ENCODE measurements at regions not wholly inside any gene's neighbourhood (a gene's known extent, or its start where the extent isn't known, plus 50 kb on each side); places are given as distances from the start of the nearest gene placed in this dataset.

DNA sequence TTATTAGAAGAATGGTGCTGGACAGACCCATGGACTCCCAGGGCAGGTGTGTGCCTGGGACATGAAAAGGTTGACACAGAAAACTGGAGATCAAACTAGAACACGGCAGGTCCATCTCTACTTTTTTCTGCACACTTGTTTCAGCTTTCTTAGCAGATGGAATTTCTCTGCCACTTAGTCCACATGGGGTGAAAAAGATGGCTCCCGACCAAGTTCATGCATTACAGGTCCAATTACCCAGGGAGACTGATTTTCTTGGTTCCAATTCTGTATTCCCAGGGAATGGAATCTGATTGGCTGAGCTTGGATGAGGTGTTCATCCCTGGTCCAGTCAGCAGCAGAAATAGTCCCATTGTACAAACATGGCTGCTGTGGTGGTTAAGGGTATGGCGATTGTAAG lies 238.9 kb upstream of the SRRM4 start:
- WGBS, 2 experiments (ENCODE audit: extremely low coverage in 1 of 2, insufficient coverage in 1 of 2, insufficient read length in 1 of 2, insufficient replicate concordance in 2 of 2, low coverage in 1 of 2, low lambda C conversion rate in 2 of 2, missing lambda C conversion rate in 1 of 2): 91% methylated on average over 3 of the region's 3 CpGs; no CpG with 5 or more reads in 1 of the 2 experiments
- CTCF ChIA-PET (ENCODE audit: partially characterized antibody): no interaction called here
- no peak for TF ChIP-seq CTBP2 (IDR thresholded peaks at IDR 0.05; ENCODE audit: borderline replicate concordance, insufficient read depth, insufficient read length, low read length)
- no peak for TF ChIP-seq POLR2AphosphoS5 (IDR thresholded peaks at IDR 0.05; ENCODE audit: low read depth, low read length)
- no peak for TF ChIP-seq FOSL1 (IDR thresholded peaks at IDR 0.05; ENCODE audit: insufficient read depth, low read depth, low read length)
- TF ChIP-seq EGR1 (IDR thresholded peaks at IDR 0.05; ENCODE audit: borderline replicate concordance, low read depth, low read length): no peak
- TF ChIP-seq SP4 (IDR thresholded peaks at IDR 0.05; ENCODE audit: low read length): no peak
- no peak for TF ChIP-seq TBP (IDR thresholded peaks at IDR 0.05; ENCODE audit: low read depth, low read length)
- TF ChIP-seq RNF2 (IDR thresholded peaks at IDR 0.05; ENCODE audit: borderline replicate concordance, low read depth, low read length, missing control alignments, poor library complexity, severe bottlenecking): no peak
- TF ChIP-seq, protein P1, sequence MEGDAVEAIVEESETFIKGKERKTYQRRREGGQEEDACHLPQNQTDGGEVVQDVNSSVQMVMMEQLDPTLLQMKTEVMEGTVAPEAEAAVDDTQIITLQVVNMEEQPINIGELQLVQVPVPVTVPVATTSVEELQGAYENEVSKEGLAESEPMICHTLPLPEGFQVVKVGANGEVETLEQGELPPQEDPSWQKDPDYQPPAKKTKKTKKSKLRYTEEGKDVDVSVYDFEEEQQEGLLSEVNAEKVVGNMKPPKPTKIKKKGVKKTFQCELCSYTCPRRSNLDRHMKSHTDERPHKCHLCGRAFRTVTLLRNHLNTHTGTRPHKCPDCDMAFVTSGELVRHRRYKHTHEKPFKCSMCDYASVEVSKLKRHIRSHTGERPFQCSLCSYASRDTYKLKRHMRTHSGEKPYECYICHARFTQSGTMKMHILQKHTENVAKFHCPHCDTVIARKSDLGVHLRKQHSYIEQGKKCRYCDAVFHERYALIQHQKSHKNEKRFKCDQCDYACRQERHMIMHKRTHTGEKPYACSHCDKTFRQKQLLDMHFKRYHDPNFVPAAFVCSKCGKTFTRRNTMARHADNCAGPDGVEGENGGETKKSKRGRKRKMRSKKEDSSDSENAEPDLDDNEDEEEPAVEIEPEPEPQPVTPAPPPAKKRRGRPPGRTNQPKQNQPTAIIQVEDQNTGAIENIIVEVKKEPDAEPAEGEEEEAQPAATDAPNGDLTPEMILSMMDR (IDR thresholded peaks at IDR 0.05; ENCODE audit: control extremely low read depth in 1 of 3, insufficient read depth in 1 of 3, low read depth in 1 of 3, low read length in 3 of 3): no peak
- TF ChIP-seq BRCA1 (IDR thresholded peaks at IDR 0.05; ENCODE audit: low read depth, low read length): no peak
- no peak for TF ChIP-seq HDAC6 (IDR thresholded peaks at IDR 0.05; ENCODE audit: low read depth, low read length)
- TF ChIP-seq HDAC2 (IDR thresholded peaks at IDR 0.05; ENCODE audit: borderline replicate concordance in 1 of 2, low read depth in 2 of 2, low read length in 2 of 2): no peak
- TF ChIP-seq TEAD4 (IDR thresholded peaks at IDR 0.05; ENCODE audit: low read depth, low read length): no peak

More for the DNA sequence above, 238.9 kb upstream of the SRRM4 start:
- Histone ChIP-seq H2BK5ac (ENCODE audit: low read depth, low read length) (no peak overlapping the region), H3K23me2 (ENCODE audit: low read depth, low read length) (no peaks in the 10 kb centered on the region; the same call in 1 of the 2 replicates), H3K9me3 (ENCODE audit: insufficient read depth in 2 of 2, low read depth in 1 of 2, low read length in 1 of 2) (no peaks in the 10 kb centered on the region), H3K79me2 (ENCODE audit: control insufficient read depth in 1 of 2, insufficient read depth in 2 of 2, low read length in 2 of 2) (no peaks in the 10 kb centered on the region), H3K27me3 (replicated peaks in 1 of 4; ENCODE audit: control insufficient read depth in 3 of 4, extremely low read depth in 1 of 4, insufficient read depth in 3 of 4, low read length in 3 of 4) (no peaks in the 10 kb centered on the region), H3K4me3 (ENCODE audit: extremely low read depth in 1 of 4, insufficient read depth in 2 of 4, low read depth in 3 of 4, low read length in 4 of 4) (no peak overlapping the region), H2BK15ac (ENCODE audit: low read length) (no peak overlapping the region), H4K5ac (ENCODE audit: insufficient read length, low read depth, low read length) (no peak overlapping the region), H3K4me2 (ENCODE audit: insufficient read depth in 1 of 2, low read depth in 2 of 2, low read length in 2 of 2) (no peak overlapping the region), H3K36me3 (ENCODE audit: control insufficient read depth in 2 of 4, insufficient read depth in 4 of 4, low read length in 3 of 4) (no peaks in the 10 kb centered on the region), H3K9ac (replicated peaks in 1 of 4; ENCODE audit: extremely low read depth in 1 of 4, low read depth in 3 of 4, low read length in 3 of 4) (no peak overlapping the region), H3K14ac (ENCODE audit: insufficient read length) (no peak overlapping the region), H3K27ac (ENCODE audit: low read depth, low read length) (no peak overlapping the region), H2BK20ac (ENCODE audit: low read length) (no peak overlapping the region), H4K91ac (replicated peaks; ENCODE audit: insufficient read length, low read length) (no peak overlapping the region), H3K18ac (ENCODE audit: extremely low read depth, low read length) (no peak overlapping the region), H3K4ac (replicated peaks; ENCODE audit: insufficient read length, low read depth, low read length) (no peak overlapping the region), H2AK5ac (ENCODE audit: low read depth, low read length) (no peak overlapping the region), H3K56ac (replicated peaks; ENCODE audit: insufficient read length, low read depth, low read length) (no peak overlapping the region), H2BK120ac (replicated peaks; ENCODE audit: low read depth, low read length) (no peak overlapping the region), H3K79me1 (ENCODE audit: low read depth, low read length) (no peaks in the 10 kb centered on the region), H3K4me1 (replicated peaks in 1 of 4; ENCODE audit: control insufficient read depth in 3 of 4, insufficient read depth in 4 of 4, low read length in 3 of 4) (no peaks in the 10 kb centered on the region), H2BK12ac (ENCODE audit: low read depth, low read length) (no peak overlapping the region), H2AFZ (ENCODE audit: low read length) (no peak overlapping the region), H4K20me1 (replicated peaks in 1 of 2; ENCODE audit: control insufficient read depth in 1 of 2, insufficient read depth in 2 of 2, low read length in 2 of 2) (no peaks in the 10 kb centered on the region), H4K8ac (ENCODE audit: extremely low read depth, insufficient read depth, low read length) (no peak overlapping the region), H3K23ac (ENCODE audit: insufficient read length) (no peak overlapping the region)
- POLR2A ChIA-PET (ENCODE audit: partially characterized antibody): interaction anchor here (0.6 kb wide), 1 partner anchor 11 kb away, joined by 3 read pairs; no protein-coding TSS in a partner anchor
- DNase-seq (ENCODE audit: low read depth in 1 of 2, low spot score in 2 of 2) (no peak), FAIRE-seq (no peak)
